PC-3 (cell line): ENCODE measurements at regions not wholly inside any gene's neighbourhood (a gene's known extent, or its start where the extent isn't known, plus 50 kb on each side); places are given as distances from the start of the nearest gene placed in this dataset.

Experiments used
- ATAC-seq: fragments of 200-7000 bp; cut with Tn5 transposase; 2 replicates; pipeline ENCODE4 v1.9.1; 2020; ENCODE audit warnings: mild to moderate bottlenecking, moderate library complexity
- BruUV-seq: library from RNA; stranded (reverse); fragments of 400-500 nt; replicated peaks from 2 replicates; lab custom pipeline; 2021; lab: Mats Ljungman, UMichigan
- CTCF ChIA-PET: fragments of 300-600 bp; sonication (Branson Sonifier 250); formaldehyde crosslinking; loops from one replicate; lab custom pipeline; 2022; ENCODE audit warnings: antibody characterized with exemption; lab: Charles Lee
- POLR2A ChIA-PET: fragments of 300-600 bp; sonication (Branson Sonifier 250); formaldehyde crosslinking; loops from one replicate; lab custom pipeline; 2022; ENCODE audit warnings: antibody characterized with exemption; ENCODE audit not compliant: unreplicated experiment; lab: Charles Lee
- DNase-seq: peaks from one replicate; pipeline ENCODE4 v3.0.0-alpha.2; 2015
- H2AFZ ChIP-seq: fragments of 300-600 bp; sonication (generic); 2 replicates; pipeline ENCODE4 v1.6.0; 2016; ENCODE audit warnings: antibody characterized with exemption, low read length
- H3F3A ChIP-seq: fragments of 300-600 bp; sonication (generic); one replicate; pipeline ENCODE4 v1.6.0; 2017; ENCODE audit warnings: antibody characterized with exemption, low read length, control low read depth, mild to moderate bottlenecking; ENCODE audit not compliant: unreplicated experiment
- H3K27ac ChIP-seq: fragments of 300-600 bp; sonication (generic); 2 replicates; pipeline ENCODE4 v1.5.1; 2016; ENCODE audit warnings: mild to moderate bottlenecking, low read length
- H3K27me3 ChIP-seq: fragments of 300-600 bp; sonication (generic); 2 replicates; pipeline ENCODE4 v1.6.1; 2016; ENCODE audit warnings: low read length, mixed read lengths
- H3K36me3 ChIP-seq: fragments of 300-600 bp; sonication (generic); 2 replicates; pipeline ENCODE4 v1.6.1; 2016; ENCODE audit warnings: low read depth, mixed run types, low read length, mixed read lengths
- H3K4me1 ChIP-seq: fragments of 300-600 bp; sonication (generic); 2 replicates; pipeline ENCODE4 v1.5.1; 2016; ENCODE audit warnings: low read length; ENCODE audit not compliant: insufficient read depth
- H3K4me2 ChIP-seq: fragments of 300-600 bp; sonication (generic); 2 replicates; pipeline ENCODE4 v1.6.0; 2016; ENCODE audit warnings: low read length
- H3K4me3 ChIP-seq: fragments of 300-600 bp; sonication (generic); 2 replicates; pipeline ENCODE4 v1.5.1; 2016; ENCODE audit warnings: mild to moderate bottlenecking, low read length, mixed read lengths
- H3K79me2 ChIP-seq: fragments of 300-600 bp; sonication (generic); 2 replicates; pipeline ENCODE4 v1.6.1; 2017; ENCODE audit warnings: low read length, mixed read lengths
- H3K9ac ChIP-seq: fragments of 300-600 bp; sonication (generic); 2 replicates; pipeline ENCODE4 v1.6.0; 2016; ENCODE audit warnings: mild to moderate bottlenecking, low read length
- H3K9me2 ChIP-seq: fragments of 300-600 bp; sonication (generic); replicated peaks from 2 replicates; pipeline ENCODE4 v1.6.1; 2016; ENCODE audit warnings: mixed run types, low read length, mixed read lengths
- H3K9me3 ChIP-seq: fragments of 300-600 bp; sonication (generic); 2 replicates; pipeline ENCODE4 v1.6.1; 2016; ENCODE audit warnings: low read length, mixed read lengths
- H4K20me1 ChIP-seq: fragments of 300-600 bp; sonication (generic); 2 replicates; pipeline ENCODE4 v1.6.1; 2016; ENCODE audit warnings: low read length, mixed read lengths
- EZH2 ChIP-seq: fragments of 300-600 bp; sonication (generic); IDR thresholded peaks from one replicate; pipeline ENCODE4 v1.6.1; 2017; ENCODE audit warnings: antibody characterized with exemption, mild to moderate bottlenecking, low read length; ENCODE audit not compliant: unreplicated experiment
- EZH2phosphoT487 ChIP-seq: fragments of 300-600 bp; sonication (generic); IDR thresholded peaks from 2 replicates; pipeline ENCODE4 v1.6.1; 2018; ENCODE audit warnings: mild to moderate bottlenecking, antibody characterized with exemption, low read length, borderline replicate concordance
- intact Hi-C: fragments of 100-400 bp; cut with micrococcal nuclease; formaldehyde crosslinking; loops from 2 replicates; pipeline ENCODE4 v1.9.0; 2023
- TF ChIP-seq, protein P1 (sequence below): fragments of 300-600 bp; sonication (generic); conservative IDR thresholded peaks from 2 replicates; pipeline ENCODE4 v1.5.1; 2017; ENCODE audit warnings: antibody characterized with exemption, low read depth, mild to moderate bottlenecking, low read length

DNA sequence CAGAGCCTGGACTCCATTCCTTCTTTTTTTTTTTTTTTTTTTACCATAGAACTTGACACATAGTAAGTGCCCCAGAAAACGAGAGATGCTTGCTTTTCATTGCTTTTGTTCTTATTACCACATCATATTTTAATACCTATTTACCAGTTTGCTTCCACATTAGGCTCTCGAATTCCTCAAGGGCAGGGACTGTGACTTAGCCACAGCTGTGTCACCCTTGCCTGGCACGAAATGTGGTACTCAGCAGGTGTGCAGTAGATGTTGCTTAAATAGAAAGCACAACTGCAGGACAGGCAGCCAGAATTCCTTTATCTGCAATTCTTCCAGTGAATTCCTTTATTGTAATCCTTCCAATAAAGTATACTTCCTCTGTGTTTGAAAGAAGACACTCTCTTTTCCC lies 393.0 kb downstream of the HAPSTR1 start:
- Histone ChIP-seq H3K36me3 (no peaks in the 10 kb centered on the region), H4K20me1 (no peaks in the 10 kb centered on the region), H3K27me3 (no peaks in the 10 kb centered on the region), H3K4me3 (no peak overlapping the region), H3K79me2 (no peaks in the 10 kb centered on the region), H3K4me1 (no peaks in the 10 kb centered on the region), H3K9ac (no peak overlapping the region), H3K9me3 (no peaks in the 10 kb centered on the region), H3F3A (no peaks in the 10 kb centered on the region), H3K27ac (no peak overlapping the region), H3K9me2 (no peaks in the 10 kb centered on the region), H2AFZ (no peak overlapping the region), H3K4me2 (no peak overlapping the region)
- ChIA-PET CTCF (no interaction called here), POLR2A (no interaction called here)
- no peak for TF ChIP-seq EZH2
- TF ChIP-seq, protein P1, sequence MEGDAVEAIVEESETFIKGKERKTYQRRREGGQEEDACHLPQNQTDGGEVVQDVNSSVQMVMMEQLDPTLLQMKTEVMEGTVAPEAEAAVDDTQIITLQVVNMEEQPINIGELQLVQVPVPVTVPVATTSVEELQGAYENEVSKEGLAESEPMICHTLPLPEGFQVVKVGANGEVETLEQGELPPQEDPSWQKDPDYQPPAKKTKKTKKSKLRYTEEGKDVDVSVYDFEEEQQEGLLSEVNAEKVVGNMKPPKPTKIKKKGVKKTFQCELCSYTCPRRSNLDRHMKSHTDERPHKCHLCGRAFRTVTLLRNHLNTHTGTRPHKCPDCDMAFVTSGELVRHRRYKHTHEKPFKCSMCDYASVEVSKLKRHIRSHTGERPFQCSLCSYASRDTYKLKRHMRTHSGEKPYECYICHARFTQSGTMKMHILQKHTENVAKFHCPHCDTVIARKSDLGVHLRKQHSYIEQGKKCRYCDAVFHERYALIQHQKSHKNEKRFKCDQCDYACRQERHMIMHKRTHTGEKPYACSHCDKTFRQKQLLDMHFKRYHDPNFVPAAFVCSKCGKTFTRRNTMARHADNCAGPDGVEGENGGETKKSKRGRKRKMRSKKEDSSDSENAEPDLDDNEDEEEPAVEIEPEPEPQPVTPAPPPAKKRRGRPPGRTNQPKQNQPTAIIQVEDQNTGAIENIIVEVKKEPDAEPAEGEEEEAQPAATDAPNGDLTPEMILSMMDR: no peak
- no peak for TF ChIP-seq EZH2phosphoT487
- DNase-seq (no peak), ATAC-seq (no peak)
- no TSS peak for BruUV-seq
- intact Hi-C loops: no loop called here

DNA sequence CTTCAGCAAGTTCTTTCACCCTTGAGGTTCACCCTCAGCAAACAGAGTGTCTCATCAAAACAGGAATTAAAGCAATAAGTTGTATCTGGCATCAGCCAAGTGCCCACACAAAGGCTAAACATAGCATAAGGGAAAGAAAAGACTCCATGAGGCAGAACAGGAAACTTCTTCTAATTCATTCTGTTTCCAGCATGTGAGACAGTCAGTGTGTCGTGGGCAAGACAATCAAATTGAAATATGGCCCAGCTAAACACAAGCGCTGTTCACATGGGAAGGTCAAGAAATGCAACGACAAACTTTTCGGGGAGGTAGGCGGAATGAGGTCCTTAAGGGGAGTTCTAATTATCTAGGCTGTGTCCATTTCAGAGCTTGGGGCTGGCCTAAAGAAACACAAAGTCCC lies 393.4 kb downstream of the HAPSTR1 start:
- H3K27ac ChIP-seq: no peak overlapping the region
- ChIA-PET POLR2A (no interaction called here), CTCF (no interaction called here)
- no peaks in the 10 kb centered on the region for H3K9me2 ChIP-seq
- ATAC-seq (no peak), DNase-seq (no peak)
- H3K79me2 ChIP-seq: no peaks in the 10 kb centered on the region
- no peak for TF ChIP-seq EZH2
- TF ChIP-seq, protein P1: no peak
- H3K36me3 ChIP-seq: no peaks in the 10 kb centered on the region
- no peaks in the 10 kb centered on the region for H3K27me3 ChIP-seq
- no peaks in the 10 kb centered on the region for H4K20me1 ChIP-seq
- H3K4me3 ChIP-seq: no peak overlapping the region
- no peaks in the 10 kb centered on the region for H3K4me1 ChIP-seq
- BruUV-seq: no TSS peak
- H3K4me2 ChIP-seq: no peak overlapping the region
- no peaks in the 10 kb centered on the region for H3K9me3 ChIP-seq
- no peaks in the 10 kb centered on the region for H3F3A ChIP-seq
- H3K9ac ChIP-seq: no peak overlapping the region
- H2AFZ ChIP-seq: no peak overlapping the region
- intact Hi-C loops: no loop called here

DNA sequence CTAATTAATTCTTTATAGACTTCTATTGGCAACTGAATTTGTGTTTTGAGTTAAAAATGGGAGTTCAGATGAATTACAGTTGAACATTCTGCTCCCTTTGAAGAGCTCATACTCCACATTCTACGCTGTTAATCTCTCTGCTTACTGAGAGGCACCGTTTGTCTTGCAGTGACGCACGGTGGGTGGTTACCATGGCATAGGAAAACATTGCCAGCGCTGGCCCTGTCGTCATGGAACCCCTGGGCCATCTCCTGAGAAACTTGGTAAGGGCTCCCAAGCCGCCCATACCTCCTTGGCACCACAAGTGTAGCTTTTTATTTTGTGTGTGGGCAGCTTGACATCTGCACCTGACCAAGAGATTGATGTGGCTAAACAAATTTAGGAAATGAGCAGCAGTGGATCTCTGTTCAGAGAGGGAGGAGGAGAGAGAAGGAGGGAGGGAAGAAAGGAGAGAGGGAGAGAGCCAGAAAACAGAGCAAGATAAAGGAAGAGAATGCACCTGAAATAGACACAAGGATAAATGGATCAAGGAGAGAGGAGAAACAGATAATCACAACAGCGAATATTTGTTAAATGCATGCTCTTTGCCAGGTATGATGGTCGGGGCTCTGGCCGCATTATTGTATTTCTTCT lies 398.5 kb downstream of the HAPSTR1 start:
- ATAC-seq (no peak), DNase-seq (no peak)
- no TSS peak for BruUV-seq
- intact Hi-C loops: no loop called here
- no peak for TF ChIP-seq EZH2
- TF ChIP-seq EZH2phosphoT487: no peak
- no peaks in the 10 kb centered on the region for H3K79me2 ChIP-seq
- no peaks in the 10 kb centered on the region for H3K9me2 ChIP-seq
- H2AFZ ChIP-seq: no peak overlapping the region
- no peak overlapping the region for H3K27ac ChIP-seq
- POLR2A ChIA-PET: no interaction called here
- H3K36me3 ChIP-seq: no peaks in the 10 kb centered on the region
- CTCF ChIA-PET: no interaction called here
- H3K4me3 ChIP-seq: no peak overlapping the region
- H3K4me1 ChIP-seq: no peaks in the 10 kb centered on the region
- H3K9me3 ChIP-seq: no peaks in the 10 kb centered on the region
- no peak overlapping the region for H3K4me2 ChIP-seq
- H3K9ac ChIP-seq: no peak overlapping the region
- no peaks in the 10 kb centered on the region for H3K27me3 ChIP-seq
- no peaks in the 10 kb centered on the region for H4K20me1 ChIP-seq
- H3F3A ChIP-seq: no peaks in the 10 kb centered on the region
